Left ventricle myocardium inferior (tissue), 1 donor: ENCODE measurements at regions not wholly inside any gene's neighbourhood (a gene's known extent, or its start where the extent isn't known, plus 50 kb on each side); places are given as distances from the start of the nearest gene placed in this dataset.

Source experiments
- DNase-seq: peaks from one replicate; pipeline ENCODE4 v3.0.0-alpha.2; 2020
- H3K27ac ChIP-seq: fragments of 200-600 bp; replicated peaks from 2 replicates; pipeline ENCODE4 v1.8.0; 2021
- H3K27me3 ChIP-seq: fragments of 200-600 bp; 2 replicates; pipeline ENCODE4 v1.8.0; 2021; ENCODE audit warnings: low read depth
- H3K36me3 ChIP-seq: fragments of 200-600 bp; 2 replicates; pipeline ENCODE4 v1.8.0; 2021
- H3K4me1 ChIP-seq: fragments of 200-600 bp; 2 replicates; pipeline ENCODE4 v1.8.0; 2021
- H3K4me3 ChIP-seq: fragments of 200-600 bp; 2 replicates; pipeline ENCODE4 v1.8.0; 2021; ENCODE audit warnings: mild to moderate bottlenecking, moderate library complexity
- H3K9me3 ChIP-seq: fragments of 200-600 bp; replicated peaks from 2 replicates; pipeline ENCODE4 v1.8.0; 2021
- CTCF ChIP-seq: fragments of 200-600 bp; IDR thresholded peaks from 2 replicates; pipeline ENCODE4 v1.8.0; 2021; ENCODE audit warnings: antibody characterized with exemption, mild to moderate bottlenecking, borderline replicate concordance
- intact Hi-C: fragments of 100-400 bp; cut with micrococcal nuclease; formaldehyde crosslinking; loops from one replicate; pipeline ENCODE4 v1.11.0; 2022
- donor health status: DM: no; HTN: yes; CAD: no; lungs with severe emphysema.

GRCh38 chr20:40232273-40232672 is 456.8 kb downstream of the MAFB start:
- Histone ChIP-seq H3K4me3 (no peak overlapping the region), H3K27me3 (peaks cover 26% of the 10 kb centered on the region), H3K4me1 (no peaks in the 10 kb centered on the region), H3K36me3 (no peaks in the 10 kb centered on the region), H3K27ac (no peak overlapping the region), H3K9me3 (no peaks in the 10 kb centered on the region)
- intact Hi-C loops = no loop called here
- DNase-seq = no peak
- no peak for TF ChIP-seq CTCF

- Histone ChIP-seq H3K27ac (no peak overlapping the region), H3K36me3 (no peaks in the 10 kb centered on the region), H3K27me3 (peaks cover 28% of the 10 kb centered on the region), H3K4me3 (no peak overlapping the region), H3K4me1 (no peaks in the 10 kb centered on the region), H3K9me3 (no peaks in the 10 kb centered on the region)
- TF ChIP-seq CTCF = no peak
- no peak for DNase-seq
- intact Hi-C loops = no loop called here
These were observed 458.6 kb downstream of the MAFB start for GRCh38 chr20:40230486-40230885.

GRCh38 chr20:40225596-40225995 is 463.4 kb downstream of the MAFB start:
- Histone ChIP-seq H3K27ac (no peak overlapping the region), H3K27me3 (peaks cover 36% of the 10 kb centered on the region), H3K36me3 (no peaks in the 10 kb centered on the region), H3K4me1 (no peaks in the 10 kb centered on the region), H3K9me3 (no peaks in the 10 kb centered on the region), H3K4me3 (no peak overlapping the region)
- TF ChIP-seq CTCF = no peak
- intact Hi-C loops = no loop called here
- DNase-seq = no peak

GRCh38 chr20:40223810-40224209 is 465.2 kb downstream of the MAFB start:
- H3K4me1 ChIP-seq = no peaks in the 10 kb centered on the region
- intact Hi-C loops = no loop called here
- no peak overlapping the region for H3K4me3 ChIP-seq
- H3K27me3 ChIP-seq = peaks cover 20% of the 10 kb centered on the region
- DNase-seq = no peak
- no peaks in the 10 kb centered on the region for H3K36me3 ChIP-seq
- no peak for TF ChIP-seq CTCF
- H3K9me3 ChIP-seq = no peaks in the 10 kb centered on the region
- H3K27ac ChIP-seq = no peak overlapping the region

- Histone ChIP-seq H3K27ac (no peak overlapping the region), H3K4me3 (no peak overlapping the region), H3K36me3 (no peaks in the 10 kb centered on the region), H3K4me1 (no peaks in the 10 kb centered on the region), H3K9me3 (no peaks in the 10 kb centered on the region), H3K27me3 (peaks cover 5% of the 10 kb centered on the region)
- intact Hi-C loops = no loop called here
- no peak for TF ChIP-seq CTCF
- DNase-seq = no peak
These were observed 470.1 kb downstream of the MAFB start for GRCh38 chr20:40218971-40219370.
